CD4-positive, alpha-beta T cell treated with Interleukin-6 for 4 hours (primary cell): ENCODE measurements at regions not wholly inside any gene's neighbourhood (a gene's known extent, or its start where the extent isn't known, plus 50 kb on each side); places are given as distances from the start of the nearest gene placed in this dataset.
"Not testable (repeated sequence)": the region's sequence is repeated elsewhere in the genome, so short reads cannot be mapped to it uniquely, and the experiment has no call there.

Source experiments
- DNase-seq: peaks from one replicate; pipeline ENCODE4 v3.0.0-alpha.2; 2020; ENCODE audit warnings: mixed read lengths

DNA sequence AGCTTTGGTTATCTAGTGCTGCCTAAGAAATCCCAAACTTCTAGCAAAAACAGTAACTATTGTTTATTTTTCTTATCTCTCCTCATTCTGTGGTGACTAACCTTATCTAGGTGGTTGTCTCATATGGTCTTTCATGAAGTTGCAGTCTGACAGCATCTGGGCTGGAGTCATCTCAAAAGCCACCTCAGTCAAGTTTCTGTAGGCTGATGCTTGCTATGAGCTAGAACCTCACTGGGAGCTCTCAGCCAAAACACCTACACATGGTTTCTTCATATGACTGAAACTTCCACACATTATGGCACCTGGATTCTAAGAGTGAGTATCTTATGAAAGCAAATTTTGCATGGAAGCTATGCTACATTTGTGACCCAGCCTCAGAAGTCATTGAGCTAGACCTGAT is 596.4 kb upstream of the VRK2 start:
- no peak for DNase-seq

DNA sequence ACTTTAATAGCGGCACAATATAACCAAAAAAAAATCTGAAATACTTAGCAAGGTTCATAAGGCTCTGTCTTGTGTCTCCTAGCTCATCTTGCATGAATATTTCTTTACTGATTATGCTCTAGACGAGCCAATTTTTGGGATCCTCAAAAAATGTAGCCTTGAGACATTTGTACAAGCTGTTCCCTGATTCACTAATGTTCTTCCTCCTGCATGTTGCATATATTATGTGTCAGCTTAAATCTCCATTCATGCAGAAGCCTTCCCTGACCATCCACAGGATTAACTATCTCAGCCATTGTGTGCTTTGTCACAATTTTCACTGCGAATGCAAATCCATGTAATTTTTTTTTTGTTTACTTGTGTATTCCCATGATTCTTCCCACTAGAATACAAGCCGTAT is 594.0 kb upstream of the VRK2 start:
- no peak for DNase-seq

DNA sequence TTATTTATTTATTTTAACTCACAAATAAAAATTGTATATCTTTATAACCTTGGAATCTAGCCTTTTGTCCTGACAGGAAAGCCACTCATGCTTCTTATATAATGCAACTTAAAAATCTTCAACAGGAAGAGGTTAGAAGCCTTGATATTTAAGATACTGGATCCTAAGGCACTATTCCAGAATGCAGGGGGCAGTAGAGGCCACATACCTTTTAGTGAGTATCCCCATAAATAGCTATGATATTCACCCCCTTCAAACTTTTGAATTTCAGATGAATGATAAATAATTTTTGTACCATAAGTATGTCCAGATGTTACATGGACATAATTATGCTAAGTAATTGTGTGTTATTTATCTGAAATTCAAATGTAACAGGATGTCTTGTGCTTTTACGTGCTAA is 592.7 kb upstream of the VRK2 start:
- no peak for DNase-seq

DNA sequence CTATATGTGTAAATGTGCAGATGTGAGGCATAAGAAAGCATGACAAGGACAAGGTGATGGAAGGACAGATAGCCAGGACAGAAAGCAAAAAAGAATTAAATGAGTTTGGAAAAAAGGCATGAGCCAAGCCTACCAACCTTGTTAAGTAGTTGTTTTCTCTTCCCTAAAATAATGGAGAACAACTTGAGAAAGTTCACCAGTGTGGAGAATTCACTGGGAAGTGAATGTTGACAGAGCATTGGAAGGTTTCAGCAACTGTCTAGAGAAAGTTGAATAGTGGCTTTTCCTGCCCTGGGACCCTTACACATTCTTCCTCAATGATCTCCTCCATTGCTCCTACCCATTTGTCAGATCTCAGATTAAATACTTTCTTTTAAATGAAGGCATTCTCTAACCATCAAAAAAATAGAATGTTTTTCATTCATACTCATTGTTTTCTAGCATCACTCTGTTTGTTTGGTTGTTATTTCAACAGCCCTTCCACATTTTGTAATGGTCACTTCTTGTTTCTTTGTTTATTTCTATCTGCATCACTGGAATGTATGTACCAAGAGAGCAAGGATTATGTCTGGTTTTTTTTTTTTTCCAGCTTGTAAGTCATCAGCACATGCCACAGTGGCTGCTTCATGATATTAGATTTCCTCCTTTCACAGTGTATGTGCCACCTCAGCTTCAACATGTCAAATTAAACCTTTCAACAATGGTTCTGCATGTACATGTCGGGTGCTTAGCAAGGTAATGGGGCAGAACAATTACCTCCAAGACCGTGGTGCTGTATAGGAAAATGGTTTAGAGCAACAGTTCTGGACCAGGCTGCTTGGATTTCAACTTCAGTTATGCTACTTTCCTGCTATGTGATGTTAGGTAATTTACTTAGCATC is 586.0 kb upstream of the VRK2 start:
- DNase-seq = no peak

DNA sequence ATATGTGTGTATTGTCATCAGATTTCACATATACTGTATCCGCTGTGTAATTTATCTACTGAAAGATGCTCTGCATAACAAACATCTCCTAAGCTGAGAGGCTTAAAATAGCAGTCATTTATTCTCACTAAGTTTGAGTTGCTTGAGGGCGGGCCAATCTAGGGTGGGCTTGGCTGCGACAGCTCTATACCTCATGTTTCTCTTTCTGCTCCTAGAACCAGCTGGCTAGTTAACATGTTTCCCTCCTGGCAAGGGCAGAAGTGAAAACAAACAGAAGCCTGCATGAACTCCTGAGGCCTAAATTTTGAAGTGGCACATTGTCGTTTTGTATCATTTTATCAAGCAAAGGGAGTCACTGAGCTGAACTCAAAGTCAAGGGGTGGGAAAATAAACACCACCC is 585.0 kb upstream of the VRK2 start:
- no peak for DNase-seq

DNA sequence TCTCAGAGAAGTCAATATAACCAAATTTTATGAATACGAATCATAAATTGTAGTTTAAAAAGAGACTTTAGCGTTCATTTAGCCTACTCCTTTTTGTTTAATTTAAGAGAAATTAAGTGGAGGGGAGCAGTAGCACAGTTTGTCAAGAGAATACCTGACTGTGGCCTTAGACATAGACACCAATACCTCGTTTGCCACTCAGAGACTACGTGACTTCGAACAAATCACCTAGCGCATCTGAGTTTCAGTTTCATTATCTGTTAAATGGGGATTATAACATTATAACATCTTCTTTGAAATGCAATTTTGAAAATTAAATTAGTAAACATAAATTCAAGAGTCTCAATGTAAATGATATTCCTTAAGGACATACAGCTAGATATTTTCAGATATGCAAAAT is 581.5 kb upstream of the VRK2 start:
- no peak for DNase-seq

DNA sequence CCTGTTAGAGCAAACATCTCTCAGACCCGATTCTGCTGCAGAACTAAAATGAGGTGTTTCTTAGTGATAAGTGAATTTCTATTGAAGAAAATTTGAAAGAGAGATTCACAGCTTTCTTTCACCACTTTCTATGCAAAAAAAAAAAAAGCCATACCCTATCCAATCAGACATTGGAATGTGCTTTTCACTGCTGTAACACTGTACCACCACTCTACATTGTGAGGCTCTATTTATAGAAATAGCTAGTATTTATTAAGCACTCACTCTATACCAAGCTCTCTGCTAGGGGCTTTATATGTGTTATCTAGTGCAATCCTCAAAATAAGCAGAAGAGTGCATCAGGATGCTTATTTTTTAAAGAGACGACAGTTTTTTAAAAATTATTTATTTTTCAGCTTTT is 580.6 kb upstream of the VRK2 start:
- no peak for DNase-seq

DNA sequence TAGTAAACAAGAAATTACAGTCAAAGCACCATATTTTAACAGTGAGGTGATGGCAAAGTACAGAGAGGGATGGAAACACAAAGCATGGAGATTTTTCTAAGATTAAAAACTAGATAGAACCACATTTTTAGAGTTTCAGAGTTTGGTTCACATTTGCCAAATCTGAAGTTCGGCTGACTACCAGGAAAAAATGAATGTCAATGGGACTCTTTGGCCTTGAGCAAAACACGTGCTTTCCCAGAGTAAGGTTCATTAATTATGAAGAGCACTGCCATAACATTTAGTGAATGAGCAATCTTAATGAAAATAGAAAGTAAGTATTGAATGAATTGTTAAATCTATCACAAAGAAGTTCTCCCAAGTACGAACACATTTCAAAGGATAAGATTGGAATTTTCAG is 571.2 kb upstream of the VRK2 start:
- no peak for DNase-seq

DNA sequence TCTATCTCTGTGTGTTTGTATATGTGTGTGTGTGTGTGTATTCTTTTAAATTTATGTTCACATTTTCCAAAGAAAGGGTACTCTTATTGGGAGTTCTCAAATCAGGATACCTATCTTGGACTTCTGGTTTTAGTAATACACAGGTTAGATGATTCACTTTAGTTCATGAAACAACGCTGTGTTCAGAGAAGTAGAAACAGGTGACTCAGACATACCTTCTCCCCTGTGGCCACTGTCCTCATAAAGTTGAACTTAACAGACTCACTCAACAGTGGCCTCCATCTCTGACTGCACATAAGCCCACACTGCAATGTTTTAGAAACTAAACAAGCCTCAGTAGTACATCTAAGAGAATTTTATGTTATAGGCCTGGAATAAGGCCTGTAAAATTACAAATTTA is 566.6 kb upstream of the VRK2 start:
- DNase-seq = no peak

DNA sequence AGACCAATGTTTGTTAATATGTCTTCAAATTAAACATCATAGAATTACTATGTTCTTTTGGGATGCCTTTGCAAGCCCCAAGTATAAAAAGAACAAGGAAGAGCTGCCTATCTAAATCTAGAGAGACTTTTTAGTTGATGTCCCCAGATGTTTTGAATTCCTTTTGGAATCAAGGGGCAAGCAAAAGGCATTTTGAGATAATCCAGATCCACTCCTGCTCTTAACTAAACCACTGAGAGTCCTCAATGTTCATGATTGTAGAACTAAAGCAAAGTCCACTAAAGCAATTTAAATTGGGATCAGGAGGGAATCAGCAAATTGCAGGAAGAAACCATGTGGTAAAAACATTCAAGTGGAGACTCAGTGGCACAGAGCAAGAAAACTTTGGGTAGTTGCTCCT is 558.5 kb upstream of the VRK2 start:
- no peak for DNase-seq

DNA sequence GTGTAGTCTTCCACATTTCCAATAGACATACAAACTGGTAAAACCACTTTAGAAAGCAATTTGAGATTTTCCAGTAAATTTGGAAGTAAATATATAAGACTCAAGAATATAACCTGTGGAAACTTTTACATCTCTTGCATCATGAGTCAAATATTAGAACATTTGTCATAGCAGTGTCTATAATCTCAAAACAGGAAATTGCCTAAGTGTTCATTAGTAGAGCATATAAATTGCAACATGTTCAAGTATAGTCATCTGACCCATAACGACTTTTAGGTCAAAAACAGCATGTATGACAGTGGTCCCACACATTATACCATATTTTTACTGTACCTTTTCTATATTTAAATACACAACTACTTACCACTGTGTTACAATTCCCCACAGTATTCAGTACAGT is 555.9 kb upstream of the VRK2 start:
- no peak for DNase-seq

DNA sequence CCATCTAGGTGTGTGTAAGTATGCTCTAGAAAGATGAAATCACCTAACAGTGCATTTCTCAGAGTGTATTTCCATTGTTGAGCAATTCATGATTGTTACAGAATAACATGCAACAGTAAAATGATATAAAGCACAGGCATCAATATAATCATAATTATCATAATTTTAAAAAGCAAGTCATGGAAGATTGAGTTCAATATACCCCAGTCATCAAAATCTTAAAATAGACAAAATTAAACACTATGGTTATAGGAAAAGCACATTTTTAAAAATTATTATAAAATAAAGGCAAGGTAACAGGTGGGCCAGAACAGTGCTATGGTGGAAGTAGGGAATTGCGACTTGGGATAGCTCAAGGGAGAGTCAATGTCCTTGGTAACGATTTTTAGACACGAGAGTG is 555.4 kb upstream of the VRK2 start:
- no peak for DNase-seq

DNA sequence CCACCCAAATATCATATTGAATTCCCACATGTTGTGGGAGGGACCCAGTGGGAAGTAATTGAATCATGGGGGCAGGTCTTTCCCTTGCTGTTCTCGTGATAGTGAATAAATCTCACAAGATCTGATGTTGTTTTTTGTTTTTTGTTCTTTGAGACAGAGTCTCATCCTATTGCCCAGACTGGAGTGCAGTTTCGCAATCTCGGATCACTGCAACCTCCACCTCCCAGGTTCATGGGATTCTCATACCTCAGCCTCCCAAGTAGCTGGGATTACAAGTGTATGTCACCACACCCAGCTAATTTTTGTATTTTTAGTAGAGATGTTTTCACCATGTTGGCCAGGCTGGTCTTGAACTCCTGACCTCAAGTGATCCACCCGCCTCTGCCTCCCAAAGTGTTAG is 552.6 kb upstream of the VRK2 start:
- not testable (repeated sequence) for DNase-seq

DNA sequence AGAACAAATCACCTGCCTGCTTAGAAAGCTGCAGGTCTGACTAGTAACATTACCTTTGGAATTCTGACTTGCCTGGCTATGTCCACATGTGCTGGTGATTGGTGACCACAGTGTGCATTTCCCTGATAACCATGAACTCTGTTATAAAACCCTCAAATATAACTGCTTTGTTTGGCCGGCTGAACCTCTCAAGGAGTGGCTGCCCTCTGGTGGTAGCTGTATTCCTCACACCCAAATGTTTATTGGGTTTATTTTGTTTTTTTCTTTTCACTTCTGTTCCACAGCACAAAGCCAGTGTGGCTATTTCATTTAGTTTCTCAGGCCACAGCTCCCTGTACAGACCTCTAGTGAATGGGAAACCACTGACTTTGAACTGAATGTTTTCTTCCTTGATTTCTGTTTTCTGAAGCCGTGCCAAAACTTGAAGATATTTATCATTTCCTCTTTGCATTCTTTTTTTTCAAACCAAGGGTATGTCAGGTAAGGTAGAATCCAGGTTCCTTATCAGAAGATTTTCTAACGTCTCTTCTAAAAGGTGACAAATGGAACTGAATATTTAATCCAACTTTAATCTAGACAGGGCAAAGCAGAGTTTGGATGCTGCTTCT is 549.0 kb upstream of the VRK2 start:
- DNase-seq = peak; percentile 1

DNA sequence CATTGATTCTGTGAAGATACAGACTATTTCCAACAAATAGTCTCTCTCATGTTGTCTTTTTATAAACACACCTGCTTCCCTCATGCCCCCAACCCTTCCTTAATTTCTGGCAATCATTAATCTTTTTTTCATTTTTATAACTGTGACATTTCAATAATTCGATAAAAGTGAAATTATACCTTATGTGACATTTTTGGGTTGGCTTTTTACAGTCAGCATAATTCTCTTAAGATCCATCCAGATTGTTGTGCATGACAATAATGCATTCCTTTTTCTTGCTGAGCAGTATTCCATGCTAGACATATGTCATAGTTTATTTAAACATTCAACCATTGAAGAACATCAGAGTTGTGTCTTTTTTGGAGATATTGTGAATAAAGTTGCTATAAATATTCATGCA is 541.8 kb upstream of the VRK2 start:
- DNase-seq = no peak

DNA sequence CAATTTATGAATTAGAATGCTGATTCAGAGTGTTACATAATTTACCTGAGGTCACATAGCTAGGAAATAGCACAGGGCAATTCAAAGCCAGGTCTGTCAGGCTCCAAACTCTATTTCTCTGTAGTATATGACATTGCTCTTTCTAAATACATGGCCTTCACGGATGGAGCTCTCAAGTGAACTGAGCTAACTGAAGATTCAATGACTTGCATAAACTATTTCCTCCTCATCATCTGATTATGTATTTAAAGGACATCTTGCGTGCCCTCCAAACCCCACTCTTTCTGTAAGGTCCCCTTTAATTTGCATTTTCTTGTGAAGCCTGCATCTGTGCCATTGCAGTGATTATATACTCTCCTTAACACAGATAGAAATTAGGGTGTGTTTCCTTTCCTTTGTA is 537.4 kb upstream of the VRK2 start:
- DNase-seq = no peak

DNA sequence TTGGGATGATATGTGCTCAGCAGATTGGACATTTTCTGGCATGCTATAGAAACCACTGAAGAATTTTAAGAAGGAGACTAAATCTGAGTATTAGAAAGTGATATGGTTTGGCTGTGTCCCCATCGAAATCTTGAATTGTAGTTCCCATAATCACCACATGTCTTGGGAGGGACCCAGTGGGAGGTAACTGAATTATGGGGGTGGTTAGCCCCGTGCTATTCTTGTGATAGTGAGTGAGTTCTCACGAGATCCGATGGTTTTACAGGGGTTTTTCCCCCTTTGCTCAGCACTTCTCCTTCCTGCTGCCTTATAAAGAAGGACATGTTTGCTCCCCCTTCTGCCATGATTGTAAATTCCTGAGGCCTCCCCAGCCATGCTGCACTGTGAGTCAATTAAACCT is 535.9 kb upstream of the VRK2 start:
- DNase-seq = no peak

DNA sequence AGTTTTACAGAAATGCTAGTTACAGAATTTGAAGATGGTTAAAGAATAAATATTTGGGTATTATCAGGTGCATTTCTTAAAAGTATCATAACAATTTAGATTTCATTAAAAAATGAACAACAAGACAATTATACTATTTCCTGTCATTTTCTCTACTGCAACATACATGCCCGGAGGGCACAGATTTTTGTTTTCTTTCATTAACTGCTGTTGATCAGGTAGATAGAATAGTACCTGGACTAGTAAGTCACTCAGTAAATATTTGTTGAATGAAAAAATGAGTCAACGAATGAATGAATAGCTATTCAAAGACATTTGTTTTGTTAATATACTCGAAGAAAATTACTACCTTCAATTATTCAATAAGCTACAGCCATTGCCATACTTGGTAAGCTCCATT is 531.2 kb upstream of the VRK2 start:
- DNase-seq = no peak

DNA sequence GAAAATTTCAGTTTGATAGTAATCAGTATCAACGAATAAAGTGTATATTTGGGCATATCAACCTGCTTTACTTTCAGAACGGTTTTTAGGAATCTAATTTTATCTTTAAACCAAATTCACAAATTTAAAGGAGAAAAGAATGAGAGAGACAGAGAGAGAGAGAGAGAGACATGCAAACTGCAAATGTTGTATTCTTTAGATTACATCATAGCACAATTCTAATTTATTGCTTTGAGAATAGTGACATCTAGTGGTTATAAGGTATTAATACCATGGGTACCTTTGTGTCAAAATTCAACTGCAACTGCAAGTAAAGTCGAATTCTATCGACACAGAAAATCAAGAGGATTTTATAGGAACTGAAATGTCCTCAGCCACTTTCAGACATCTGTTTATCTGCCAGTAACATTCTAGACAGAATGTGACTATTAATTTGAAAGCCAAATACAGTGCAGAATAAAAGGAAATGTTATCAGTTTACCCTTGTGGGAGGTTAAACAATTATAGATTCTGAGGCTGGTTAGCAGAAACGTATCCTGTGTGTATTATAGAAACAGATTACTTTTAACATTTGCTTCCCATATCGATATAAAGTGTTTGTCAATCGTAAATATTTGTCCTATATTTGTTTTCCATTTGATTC is 529.8 kb upstream of the VRK2 start:
- no peak for DNase-seq

DNA sequence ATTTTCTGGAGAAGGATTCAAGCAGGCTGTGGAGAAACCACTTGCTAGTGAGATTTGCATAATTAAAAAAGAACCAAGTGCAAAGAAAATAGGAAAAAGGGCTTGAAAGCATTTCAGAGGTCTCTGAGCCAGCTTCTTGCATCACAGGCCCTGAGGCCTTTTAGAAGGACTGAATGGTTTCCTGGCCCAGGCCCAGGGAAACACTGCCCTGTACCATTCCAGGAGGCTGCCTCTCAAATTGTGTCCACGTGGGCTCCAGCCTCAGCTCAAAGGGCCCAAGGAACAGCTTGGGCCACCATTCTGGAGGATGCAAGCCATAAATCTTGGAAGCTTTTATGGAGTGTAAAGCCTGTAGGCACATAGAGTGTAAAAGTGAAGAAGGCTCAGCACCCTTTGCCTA is 523.3 kb upstream of the VRK2 start:
- no peak for DNase-seq

DNA sequence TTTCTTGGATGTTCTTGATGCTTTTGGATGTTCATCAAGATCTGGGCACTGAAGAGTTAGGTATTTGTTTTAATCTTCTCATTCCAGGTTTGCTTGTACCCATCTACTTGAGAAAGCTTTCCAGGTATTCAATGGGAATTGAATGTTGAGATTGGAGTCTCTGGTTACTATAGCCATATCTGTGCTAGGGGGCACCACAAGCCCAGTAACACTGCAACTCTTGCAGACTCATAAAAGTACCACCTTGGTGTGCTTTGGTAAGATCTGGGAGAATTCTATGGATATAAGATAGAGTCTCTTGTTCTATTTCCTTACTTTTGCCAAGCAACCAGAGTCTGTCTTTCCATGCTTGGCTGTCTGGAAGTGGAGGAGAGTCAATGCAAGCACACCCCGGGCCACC is 518.9 kb upstream of the VRK2 start:
- no peak for DNase-seq

DNA sequence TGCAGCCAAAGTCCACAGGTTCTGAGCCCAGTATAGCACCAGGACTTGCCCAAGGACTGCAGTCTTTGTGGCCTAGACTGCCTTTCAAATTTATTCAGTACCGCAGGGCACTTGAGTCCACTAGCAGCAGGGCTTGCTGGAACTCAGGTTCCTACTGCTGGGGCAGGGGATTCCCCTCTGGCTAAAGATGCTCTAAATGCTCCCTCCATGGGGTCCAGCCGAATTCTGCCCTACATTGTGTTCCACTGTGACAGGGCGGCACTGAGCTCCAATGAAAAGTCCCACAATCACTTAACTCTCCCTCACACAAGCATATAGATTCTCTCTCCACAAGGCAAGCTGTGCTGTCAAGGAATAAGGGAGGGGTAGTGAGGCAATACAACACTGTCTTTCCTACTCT is 518.1 kb upstream of the VRK2 start:
- DNase-seq = no peak

DNA sequence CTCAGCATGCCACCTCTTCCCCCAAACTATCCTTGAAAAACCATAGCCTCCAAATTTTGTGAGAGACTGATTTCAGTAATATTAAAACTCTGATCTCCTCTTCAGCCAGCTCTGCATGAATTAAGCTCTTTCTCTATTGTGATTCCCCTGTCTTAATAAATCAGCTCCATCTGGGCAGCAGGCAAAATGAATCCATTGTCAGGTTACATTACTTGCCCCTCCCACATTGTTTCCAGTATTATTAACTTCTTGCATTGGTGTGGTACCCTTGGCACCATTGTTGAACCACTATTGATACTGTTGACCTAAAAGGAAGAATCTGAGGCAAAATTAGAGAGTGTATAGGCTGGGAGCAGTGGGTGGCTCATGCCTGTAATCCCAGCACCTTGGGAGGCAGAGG is 512.2 kb upstream of the VRK2 start:
- DNase-seq = no peak

DNA sequence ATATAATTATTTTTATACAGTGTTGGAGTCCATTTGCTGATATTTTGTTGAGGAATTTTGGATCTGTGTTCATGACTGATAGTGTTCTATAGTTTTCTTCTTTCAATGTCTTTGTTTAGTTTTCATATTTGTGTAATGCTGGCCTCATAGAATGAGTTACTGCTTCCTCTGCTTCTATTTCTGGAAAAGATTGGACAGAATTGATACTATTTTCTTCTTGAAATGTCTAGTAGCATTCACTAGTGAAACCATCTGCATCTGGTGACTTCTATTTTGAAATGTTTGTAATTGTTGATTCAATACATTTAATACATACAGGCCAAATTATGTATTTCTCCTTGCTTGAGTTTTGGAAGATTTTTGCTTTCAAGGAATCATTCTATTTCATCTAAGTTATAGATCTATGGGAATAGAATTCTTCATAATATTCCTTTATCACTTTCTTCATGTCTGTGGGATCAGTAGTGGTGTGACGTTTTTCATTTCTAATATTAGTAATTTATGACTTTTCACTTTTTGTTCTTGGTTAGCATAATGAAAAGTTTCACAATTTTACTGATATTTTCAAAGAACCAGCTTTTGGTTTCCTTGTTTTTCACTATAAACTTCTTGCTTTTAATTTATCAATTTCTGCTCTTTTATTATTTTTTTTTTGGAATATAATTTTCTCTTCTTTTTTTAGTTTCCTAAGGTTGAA is 509.9 kb upstream of the VRK2 start:
- DNase-seq = no peak
